ENCODE measurements at regions not wholly inside any gene's neighbourhood (a gene's known extent, or its start where the extent isn't known, plus 50 kb on each side); places are given as distances from the start of the nearest gene placed in this dataset.

- H3K18ac ChIP-seq (ENCODE audit: low read depth, low read length), result no peak overlapping the region
- intact Hi-C loops (cut with micrococcal nuclease) (no loop called here), in situ Hi-C loops (cut with MboI; ENCODE audit: low sequenced_read_pairs) (no loop called here), dilution Hi-C loops (cut with HindIII; ENCODE audit: low sequenced_read_pairs, unreplicated experiment) (no loop called here)
- no peak overlapping the region for H4K91ac ChIP-seq (ENCODE audit: insufficient read depth, low read depth, low read length)
- H2BK20ac ChIP-seq (ENCODE audit: low read depth, low read length), result no peak overlapping the region
- no peak overlapping the region for H2AFZ ChIP-seq (replicated peaks; ENCODE audit: low read length, poor library complexity)
- H3K9me3 ChIP-seq (ENCODE audit: control insufficient read depth, insufficient read depth, low read length), result peaks cover 7% of the 10 kb centered on the region; the same call in 1 of the 2 replicates
- no peak overlapping the region for H4K8ac ChIP-seq (ENCODE audit: low read depth in 2 of 2, low read length in 2 of 2)
- no peak overlapping the region for H2BK5ac ChIP-seq (ENCODE audit: low read depth, low read length, poor library complexity, severe bottlenecking)
- H3K27ac ChIP-seq (ENCODE audit: insufficient read depth, low read length), result no peak overlapping the region
- no peak overlapping the region for H4K5ac ChIP-seq (ENCODE audit: low read depth, low read length)
- POLR2A ChIA-PET (ENCODE audit: unreplicated experiment), result no interaction called here
- H3K9ac ChIP-seq (ENCODE audit: low read depth, low read length), result no peak overlapping the region
- H3K9me1 ChIP-seq (ENCODE audit: insufficient read depth, low read length), result no peaks in the 10 kb centered on the region
- no peak overlapping the region for H3K4me3 ChIP-seq (ENCODE audit: insufficient read depth, low read depth, low read length)
- CTCF ChIA-PET, result no interaction called here
- no peak overlapping the region for H2AK9ac ChIP-seq (replicated peaks; ENCODE audit: low read depth, low read length, poor library complexity)
- no peak for DNase-seq
- no peaks in the 10 kb centered on the region for H3K4me1 ChIP-seq (ENCODE audit: control insufficient read depth, insufficient read depth, low read length)
- no peak overlapping the region for H3K4me2 ChIP-seq (ENCODE audit: low read depth, low read length)
- H3K79me1 ChIP-seq (ENCODE audit: low read depth in 1 of 2, low read length in 2 of 2), result no peaks in the 10 kb centered on the region
- no peak overlapping the region for H2BK120ac ChIP-seq (ENCODE audit: low read depth, low read length)
- no peak overlapping the region for H2BK15ac ChIP-seq (ENCODE audit: low read depth, low read length)
- no peaks in the 10 kb centered on the region for H3K27me3 ChIP-seq (ENCODE audit: control insufficient read depth, insufficient read depth, low read length)
- no peak for TF ChIP-seq MAZ (IDR thresholded peaks at IDR 0.05; ENCODE audit: borderline replicate concordance, low read depth, low read length)
- TF ChIP-seq, protein P1, sequence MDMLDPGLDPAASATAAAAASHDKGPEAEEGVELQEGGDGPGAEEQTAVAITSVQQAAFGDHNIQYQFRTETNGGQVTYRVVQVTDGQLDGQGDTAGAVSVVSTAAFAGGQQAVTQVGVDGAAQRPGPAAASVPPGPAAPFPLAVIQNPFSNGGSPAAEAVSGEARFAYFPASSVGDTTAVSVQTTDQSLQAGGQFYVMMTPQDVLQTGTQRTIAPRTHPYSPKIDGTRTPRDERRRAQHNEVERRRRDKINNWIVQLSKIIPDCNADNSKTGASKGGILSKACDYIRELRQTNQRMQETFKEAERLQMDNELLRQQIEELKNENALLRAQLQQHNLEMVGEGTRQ (IDR thresholded peaks at IDR 0.05; ENCODE audit: low read depth, low read length), result no peak
- no peaks in the 10 kb centered on the region for H4K20me1 ChIP-seq (ENCODE audit: insufficient read depth, low read length)
- BruUV-seq (replicated peaks), result no TSS peak
- no peak overlapping the region for H3K14ac ChIP-seq (replicated peaks; ENCODE audit: low read depth, low read length)
- no peak overlapping the region for H2AK5ac ChIP-seq (ENCODE audit: low read depth, low read length)
- H3K4ac ChIP-seq (ENCODE audit: low read depth, low read length), result no peak overlapping the region
- H3K36me3 ChIP-seq (ENCODE audit: control insufficient read depth, insufficient read depth, low read length), result no peaks in the 10 kb centered on the region
- H3K23ac ChIP-seq (ENCODE audit: low read depth, low read length), result no peak overlapping the region
- ATAC-seq (ENCODE audit: low read depth), result no peak
- H3K56ac ChIP-seq (ENCODE audit: extremely low read depth, insufficient read depth, low read length), result no peak overlapping the region
These were observed 343.0 kb downstream of the GPAM start for GRCh38 chr10:111840546-111840945.
